Epidermal melanocyte (primary cell): ENCODE measurements at regions not wholly inside any gene's neighbourhood (a gene's known extent, or its start where the extent isn't known, plus 50 kb on each side); places are given as distances from the start of the nearest gene placed in this dataset.
"Not testable (repeated sequence)": the region's sequence is repeated elsewhere in the genome, so short reads cannot be mapped to it uniquely, and the experiment has no call there.

Experiments used
- DNase-seq: peaks from one replicate; pipeline ENCODE4 v3.0.0; 2011; ENCODE audit warnings: low spot score; ENCODE audit not compliant: insufficient read length

DNA sequence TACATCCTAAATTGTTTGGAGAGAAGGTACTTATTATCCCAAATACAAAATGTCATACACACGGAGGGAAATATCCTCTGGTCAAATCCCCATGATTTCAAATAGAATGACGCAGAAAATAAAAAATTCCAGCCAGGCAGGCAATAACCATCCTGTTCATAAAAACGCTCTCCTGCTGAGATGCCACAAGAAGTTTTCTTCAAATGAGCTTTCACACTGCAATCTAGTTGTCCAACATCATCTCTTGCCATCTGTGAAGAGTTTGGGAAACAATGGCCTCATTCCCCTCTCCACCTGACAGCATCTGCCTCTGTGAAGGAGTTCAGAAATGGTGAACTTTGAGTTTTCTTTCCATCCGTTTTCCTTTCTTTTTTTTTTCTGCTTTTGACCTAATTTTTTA, 83.3 kb upstream of the SLC30A5 start:
- no peak for DNase-seq

DNA sequence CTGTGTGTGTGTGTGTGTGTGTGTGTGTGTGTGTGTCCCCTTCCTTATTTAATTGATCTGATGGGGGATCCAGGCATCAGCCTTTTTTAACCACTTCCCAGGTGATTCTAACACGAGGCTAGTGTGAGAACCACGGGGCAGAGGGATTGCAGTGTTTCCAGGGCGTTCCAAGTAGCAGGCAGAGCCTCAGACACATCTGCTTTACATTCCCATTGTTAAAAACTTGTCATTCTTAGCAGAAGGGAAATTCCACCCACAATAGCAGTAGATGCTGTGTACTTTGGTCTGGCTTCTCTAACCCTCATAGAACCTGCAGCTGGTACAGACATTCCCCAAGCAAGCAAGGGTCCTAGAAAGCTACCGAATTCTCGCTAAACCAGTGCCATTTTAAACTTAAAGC, 81.9 kb upstream of the SLC30A5 start:
- DNase-seq: no peak

GRCh38 chr5:69013481-69013880, 80.3 kb upstream of the SLC30A5 start:
- no peak for DNase-seq

GRCh38 chr5:69014007-69014406, 79.8 kb upstream of the SLC30A5 start:
- not testable (repeated sequence) for DNase-seq

DNA sequence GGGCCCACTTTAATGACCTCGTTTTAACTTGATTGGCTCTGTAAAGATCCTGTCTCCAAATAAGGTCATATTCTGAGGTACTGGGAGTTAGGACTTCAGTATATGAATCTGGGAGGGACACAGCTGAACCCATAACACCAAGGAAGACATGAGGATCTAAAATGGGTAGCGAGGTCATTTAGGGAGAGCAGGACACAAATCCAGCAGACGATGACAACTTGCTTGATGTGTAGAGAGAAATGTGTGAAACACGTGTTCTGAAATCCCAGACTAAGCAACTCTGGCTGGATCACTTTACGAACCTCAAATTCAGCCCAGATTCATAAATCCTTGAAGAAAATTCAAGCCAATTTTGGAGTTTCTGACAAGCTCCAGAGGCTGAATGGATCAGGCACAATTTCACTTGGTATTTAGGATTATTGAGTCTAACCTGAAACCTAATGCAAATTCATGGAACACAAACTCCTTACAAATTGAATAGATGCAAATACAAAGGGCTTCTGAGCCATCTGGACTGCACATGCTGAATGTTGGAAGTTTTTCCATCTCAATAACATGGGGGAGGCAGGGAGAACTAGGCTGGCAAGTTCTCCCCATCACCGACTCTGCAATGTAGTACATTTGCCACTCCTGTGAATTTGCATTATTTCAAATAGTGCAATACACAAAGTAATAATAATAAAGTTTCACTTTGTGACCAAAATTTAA, 74.0 kb upstream of the SLC30A5 start:
- peak; percentile 32 for DNase-seq

GRCh38 chr5:69024241-69024651, 69.6 kb upstream of the SLC30A5 start:
- DNase-seq: no peak

DNA sequence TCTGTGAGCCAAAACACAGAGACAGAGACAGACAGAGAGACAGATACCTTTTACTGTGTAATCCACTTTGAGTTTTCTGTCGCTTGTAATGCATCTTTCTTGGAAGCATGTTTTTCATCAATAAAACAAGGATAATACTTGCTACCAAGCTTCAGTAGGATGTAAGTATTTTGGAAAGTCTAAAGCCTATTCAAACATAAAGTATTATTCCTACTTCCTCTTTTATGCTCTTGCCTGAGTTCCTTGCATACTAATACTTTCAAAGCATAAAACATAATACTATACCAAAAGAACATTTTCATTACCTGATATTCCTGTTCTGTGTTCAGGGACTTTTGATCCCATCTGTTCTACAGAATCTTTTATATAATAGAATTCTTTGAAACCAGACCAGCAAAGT, 64.5 kb upstream of the SLC30A5 start:
- DNase-seq: no peak

- DNase-seq: no peak
These were observed 63.3 kb upstream of the SLC30A5 start for GRCh38 chr5:69030358-69031062.

- no peak for DNase-seq
These were observed 61.8 kb upstream of the SLC30A5 start for GRCh38 chr5:69032009-69032408.

DNA sequence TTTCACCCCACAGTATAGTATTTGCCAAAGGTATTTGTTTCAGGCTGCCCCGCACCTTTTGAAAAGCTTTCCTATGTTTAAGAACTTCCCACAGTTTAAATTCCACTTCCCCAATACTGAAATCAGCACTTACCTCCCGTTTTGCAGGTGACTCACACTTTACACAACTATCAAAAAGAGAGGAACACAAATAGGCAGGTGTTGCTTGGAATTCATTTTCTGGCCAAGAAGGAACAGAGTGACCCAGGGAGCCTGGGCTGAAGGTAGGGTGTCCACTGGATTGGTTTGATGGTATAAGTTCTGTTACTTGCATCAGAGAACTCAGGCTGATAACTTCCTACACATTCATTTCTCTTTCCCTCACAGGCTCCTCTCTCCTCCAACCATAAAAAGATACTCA, 60.1 kb upstream of the SLC30A5 start:
- no peak for DNase-seq

DNA sequence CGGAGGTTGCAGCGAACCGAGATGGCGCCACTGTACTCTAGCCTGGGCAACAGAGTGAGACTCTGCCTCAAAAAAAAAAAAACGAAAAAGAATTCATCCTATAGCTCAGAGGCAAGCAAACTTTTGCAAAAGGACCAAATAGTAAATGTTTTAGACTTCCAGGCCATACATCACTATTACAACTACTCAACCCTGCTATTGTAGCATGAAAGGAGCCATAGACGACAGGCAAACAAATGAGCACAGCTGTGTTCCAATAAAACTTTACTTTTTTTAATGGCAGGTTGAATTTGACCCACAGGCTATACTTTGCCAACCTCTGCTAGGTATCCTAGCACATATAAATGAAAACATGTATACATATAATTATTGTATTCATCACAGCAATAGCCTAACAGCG, 58.9 kb upstream of the SLC30A5 start:
- no peak for DNase-seq

- no peak for DNase-seq
These were observed 58.1 kb upstream of the SLC30A5 start for GRCh38 chr5:69035665-69036064.

- DNase-seq: no peak
These were observed 55.3 kb upstream of the SLC30A5 start for GRCh38 chr5:69038539-69038938.

DNA sequence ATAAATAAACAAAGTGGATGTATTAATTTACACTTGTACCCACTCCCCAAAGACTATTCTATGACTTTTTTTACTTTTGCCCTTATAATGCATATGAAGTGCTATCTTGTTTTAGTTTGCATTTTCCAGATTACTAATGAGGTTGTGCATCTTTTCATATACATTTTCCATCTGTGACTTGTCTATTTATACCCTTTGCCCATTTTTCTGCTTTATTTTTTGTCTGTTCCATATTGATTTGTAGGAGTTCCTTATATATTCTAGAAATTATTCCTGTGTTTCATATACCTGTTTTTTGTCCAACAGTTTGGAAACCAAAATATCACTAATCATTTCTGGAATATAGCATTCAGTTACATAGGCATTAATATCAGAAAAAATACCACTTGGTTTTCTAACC, 54.0 kb upstream of the SLC30A5 start:
- no peak for DNase-seq

DNA sequence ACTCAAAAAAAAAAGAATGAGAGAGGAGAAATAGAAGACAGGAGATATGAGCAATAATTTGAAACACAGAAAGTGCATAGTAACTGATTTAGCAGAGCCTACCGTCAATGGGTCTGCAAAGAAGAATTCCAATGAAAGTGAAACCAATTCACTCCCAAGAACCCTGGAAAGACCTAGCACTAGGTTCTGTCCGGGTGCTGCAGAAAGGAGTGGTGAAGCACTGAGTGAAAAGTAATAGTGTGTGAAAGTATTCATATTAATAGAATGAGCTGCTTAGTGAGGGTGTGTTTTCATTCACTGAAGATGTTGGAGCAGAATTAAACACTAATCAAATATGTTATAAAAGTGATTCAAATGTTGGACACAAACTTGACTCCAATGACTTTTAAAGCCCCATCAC, 51.3 kb upstream of the SLC30A5 start:
- DNase-seq: no peak

- peak; percentile 77 for DNase-seq
These were observed 50.7 kb upstream of the SLC30A5 start for GRCh38 chr5:69042915-69043654.

DNA sequence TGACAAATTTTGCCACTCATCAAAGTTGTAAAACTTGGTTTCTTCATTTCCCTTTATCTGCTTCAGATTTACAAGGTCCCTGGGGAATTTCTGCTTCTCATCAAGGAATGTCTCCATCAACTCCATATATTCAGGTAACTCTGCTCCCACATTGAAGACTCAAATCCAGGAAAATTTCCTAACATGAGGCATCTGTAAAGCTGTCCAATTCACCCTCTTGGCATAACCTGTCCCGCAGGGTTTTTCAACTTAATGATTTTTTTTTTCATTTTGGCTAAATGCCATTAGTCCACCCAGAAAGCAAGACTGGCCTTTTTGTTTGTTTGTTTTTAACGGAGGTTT, 50.2 kb upstream of the SLC30A5 start:
- no peak for DNase-seq
